Activated naive CD4-positive, alpha-beta T cell treated with anti-CD3 and anti-CD28 coated beads, Interleukin-2, amount 50 U/mL, for 72 hours (primary cell): ENCODE measurements at regions not wholly inside any gene's neighbourhood (a gene's known extent, or its start where the extent isn't known, plus 50 kb on each side); places are given as distances from the start of the nearest gene placed in this dataset.
A peak's percentile ranks its signal among the peaks of the same experiment; 100 is the strongest.

Experiments
- ATAC-seq, 2 donors: fragments of 150-1000 bp; cut with Tn5 transposase; 2 replicates each; pipeline ENCODE4 v1.10.0; 2021; ENCODE audit warnings: mild to moderate bottlenecking in 2 of 2, moderate library complexity in 2 of 2
- DNase-seq, 2 donors: peaks; one replicate each; pipeline ENCODE4 v3.0.0; 2021 to 2022; ENCODE audit warnings: low spot score in 2 of 2
- H3K27ac Mint-ChIP-seq, 2 donors: one replicate each; pipeline ENCODE4 v1.8.0; 2022; ENCODE audit warnings: mild to moderate bottlenecking in 2 of 2, mixed read lengths in 2 of 2
- H3K36me3 Mint-ChIP-seq, 2 donors: one replicate each; pipeline ENCODE4 v1.8.0; 2022; ENCODE audit warnings: mixed read lengths in 2 of 2
- H3K9me3 Mint-ChIP-seq, 2 donors: one replicate each; pipeline ENCODE4 v1.8.0; 2022; ENCODE audit warnings: mixed read lengths in 2 of 2

- Mint-ChIP-seq H3K27ac (no peak overlapping the region), H3K9me3 (no peaks in the 10 kb centered on the region), H3K36me3 (no peaks in the 10 kb centered on the region)
- ATAC-seq (no peak), DNase-seq (no peak)
These were observed 213.1 kb upstream of the MID1 start for GRCh38 chrX:10833299-10834169.

GRCh38 chrX:10841579-10841978, 221.2 kb upstream of the MID1 start:
- ATAC-seq: no peak
- Mint-ChIP-seq H3K9me3 (no peaks in the 10 kb centered on the region), H3K27ac (no peak overlapping the region), H3K36me3 (no peaks in the 10 kb centered on the region)
- no peak for DNase-seq

GRCh38 chrX:10842646-10843045, 222.3 kb upstream of the MID1 start:
- no peaks in the 10 kb centered on the region for H3K36me3 Mint-ChIP-seq
- DNase-seq: no peak
- H3K27ac Mint-ChIP-seq: no peak overlapping the region
- no peaks in the 10 kb centered on the region for H3K9me3 Mint-ChIP-seq
- no peak for ATAC-seq

GRCh38 chrX:10847333-10847732, 226.9 kb upstream of the MID1 start:
- DNase-seq: no peak
- no peaks in the 10 kb centered on the region for H3K36me3 Mint-ChIP-seq
- no peak overlapping the region for H3K27ac Mint-ChIP-seq
- H3K9me3 Mint-ChIP-seq: peaks cover 0 to 3% of the 10 kb centered on the region in 2 donors
- no peak for ATAC-seq

DNA sequence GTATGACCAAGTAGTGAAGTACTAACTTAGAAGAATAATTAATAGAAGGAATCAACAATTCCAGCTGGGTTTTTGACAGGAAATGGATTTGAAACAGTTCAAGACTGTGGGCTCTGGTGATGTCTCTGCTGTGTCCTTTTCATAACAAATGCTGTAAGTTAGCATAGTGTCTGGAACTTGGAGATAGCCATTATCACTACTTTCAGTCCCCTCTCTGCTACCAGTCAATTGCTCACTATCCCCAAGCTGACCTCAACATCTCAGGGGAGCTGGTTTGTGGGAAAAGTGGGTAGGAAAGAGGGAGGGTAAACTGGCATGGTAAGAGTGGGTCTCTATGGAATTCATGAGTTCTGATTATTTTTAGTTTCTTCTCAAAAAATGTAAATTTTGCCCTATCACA, 231.4 kb upstream of the MID1 start:
- DNase-seq (no peak), ATAC-seq (no peak)
- Mint-ChIP-seq H3K36me3 (no peaks in the 10 kb centered on the region), H3K27ac (no peak overlapping the region), H3K9me3 (peaks cover 0 to 3% of the 10 kb centered on the region in 2 donors)

DNA sequence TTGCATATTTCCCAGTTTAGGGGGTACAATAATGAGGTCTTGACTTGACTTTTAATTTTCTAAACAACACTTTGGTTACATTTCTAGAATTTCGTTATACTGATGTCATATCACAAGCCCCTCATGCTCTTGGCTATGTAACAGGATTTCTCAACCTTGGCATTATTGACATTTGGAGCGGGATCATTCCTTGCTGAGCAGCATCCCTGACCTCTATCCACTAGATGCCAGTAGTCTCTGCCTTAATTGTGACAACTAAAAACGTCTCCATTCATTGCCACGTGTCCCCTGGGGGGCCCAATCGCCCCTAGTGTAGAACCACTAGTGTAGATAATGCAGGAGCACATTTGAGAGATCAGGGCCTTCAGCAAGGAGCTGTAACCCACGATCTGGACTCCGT, 234.2 kb upstream of the MID1 start:
- DNase-seq (no peak), ATAC-seq (no peak)
- Mint-ChIP-seq H3K9me3 (peaks cover 0 to 3% of the 10 kb centered on the region in 2 donors), H3K36me3 (no peaks in the 10 kb centered on the region), H3K27ac (no peak overlapping the region)

DNA sequence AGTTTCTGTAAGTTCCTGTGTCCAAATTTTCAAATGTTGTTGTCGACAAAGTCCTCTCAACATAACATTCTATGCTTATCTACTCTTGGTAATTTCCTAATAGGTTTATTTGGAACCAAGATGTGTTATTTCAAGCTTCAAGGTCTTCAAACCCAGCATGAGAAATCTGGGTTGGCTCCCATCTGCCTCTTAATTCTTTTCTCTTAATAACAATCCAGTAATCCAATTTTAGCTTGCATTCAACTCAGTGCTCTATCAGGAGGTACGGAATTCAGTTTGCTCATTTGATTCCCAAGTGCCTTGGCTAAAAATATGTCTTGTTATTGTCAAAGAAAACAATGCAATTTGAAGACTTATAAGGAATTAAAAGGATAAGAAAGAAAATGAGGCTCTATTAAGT, 235.5 kb upstream of the MID1 start:
- peaks cover 0 to 3% of the 10 kb centered on the region in 2 donors for H3K9me3 Mint-ChIP-seq
- no peak for DNase-seq
- H3K27ac Mint-ChIP-seq: no peak overlapping the region
- H3K36me3 Mint-ChIP-seq: no peaks in the 10 kb centered on the region
- ATAC-seq: no peak

- H3K9me3 Mint-ChIP-seq: no peaks in the 10 kb centered on the region
- ATAC-seq (no peak), DNase-seq (no peak)
- H3K27ac Mint-ChIP-seq: no peak overlapping the region
- no peaks in the 10 kb centered on the region for H3K36me3 Mint-ChIP-seq
These were observed 236.4 kb upstream of the MID1 start for GRCh38 chrX:10856797-10857196.

GRCh38 chrX:10859353-10859752, 239.0 kb upstream of the MID1 start:
- H3K9me3 Mint-ChIP-seq: no peaks in the 10 kb centered on the region
- ATAC-seq (no peak), DNase-seq (no peak)
- H3K36me3 Mint-ChIP-seq: no peaks in the 10 kb centered on the region
- H3K27ac Mint-ChIP-seq: no peak overlapping the region

GRCh38 chrX:10875995-10876394, 235.1 kb upstream of the HCCS start:
- DNase-seq: no peak
- H3K36me3 Mint-ChIP-seq: no peaks in the 10 kb centered on the region
- no peaks in the 10 kb centered on the region for H3K9me3 Mint-ChIP-seq
- no peak overlapping the region for H3K27ac Mint-ChIP-seq
- ATAC-seq: no peak

- H3K9me3 Mint-ChIP-seq: peaks cover 0 to 5% of the 10 kb centered on the region in 2 donors
- no peaks in the 10 kb centered on the region for H3K36me3 Mint-ChIP-seq
- no peak overlapping the region for H3K27ac Mint-ChIP-seq
- ATAC-seq (no peak), DNase-seq (no peak)
These were observed 228.6 kb upstream of the HCCS start for GRCh38 chrX:10882484-10882883.

DNA sequence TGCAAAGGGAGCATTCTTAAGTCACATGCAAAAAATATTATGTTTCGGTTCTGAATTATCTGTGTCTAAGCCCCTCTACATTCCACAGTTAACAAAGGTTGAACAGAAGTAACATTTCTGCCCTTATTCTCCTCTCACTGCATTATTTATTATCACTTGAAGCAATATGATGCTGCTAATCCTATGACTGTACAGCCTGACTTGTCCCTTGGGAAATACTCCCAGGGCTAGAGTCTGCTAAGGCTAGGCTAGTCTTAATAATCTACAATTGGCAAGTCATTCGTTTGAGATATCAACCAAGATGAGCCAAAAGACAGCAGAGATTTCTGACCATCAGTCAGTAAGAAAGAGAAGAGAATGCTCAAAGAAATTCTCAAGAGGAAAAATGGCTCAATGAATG, 226.9 kb upstream of the HCCS start:
- Mint-ChIP-seq H3K9me3 (peaks cover 0 to 5% of the 10 kb centered on the region in 2 donors), H3K36me3 (no peaks in the 10 kb centered on the region), H3K27ac (no peak overlapping the region)
- DNase-seq (no peak), ATAC-seq (no peak)

DNA sequence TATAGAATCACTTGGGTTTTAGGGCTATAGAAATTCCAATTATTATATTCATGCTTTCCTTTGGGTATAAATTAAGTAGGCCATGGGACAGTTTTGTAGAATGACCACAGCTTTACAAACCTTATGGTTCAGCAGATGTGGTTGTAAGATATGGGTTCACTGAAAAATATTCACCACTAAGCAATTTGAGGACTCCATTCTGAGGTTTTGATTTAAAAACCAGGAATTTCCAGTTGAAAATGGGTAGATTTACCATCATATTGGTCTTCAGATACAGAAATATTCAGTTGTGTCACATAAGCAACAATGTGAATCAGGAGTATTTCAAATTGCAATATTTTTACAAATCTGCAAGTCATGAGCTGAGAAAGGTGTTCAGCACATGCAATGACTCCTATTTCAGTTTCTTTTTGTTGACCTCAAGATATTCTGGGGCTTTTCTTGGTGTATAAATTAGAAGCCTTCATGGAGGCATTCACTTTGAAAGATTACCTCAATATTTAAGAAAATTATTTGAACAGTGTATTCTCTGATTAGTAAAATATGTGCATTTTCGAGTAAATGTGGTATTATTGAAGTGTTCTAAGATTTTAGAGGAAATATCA, 218.4 kb upstream of the HCCS start:
- no peak overlapping the region for H3K27ac Mint-ChIP-seq
- no peaks in the 10 kb centered on the region for H3K9me3 Mint-ChIP-seq
- ATAC-seq: no peak
- no peaks in the 10 kb centered on the region for H3K36me3 Mint-ChIP-seq
- no peak for DNase-seq

DNA sequence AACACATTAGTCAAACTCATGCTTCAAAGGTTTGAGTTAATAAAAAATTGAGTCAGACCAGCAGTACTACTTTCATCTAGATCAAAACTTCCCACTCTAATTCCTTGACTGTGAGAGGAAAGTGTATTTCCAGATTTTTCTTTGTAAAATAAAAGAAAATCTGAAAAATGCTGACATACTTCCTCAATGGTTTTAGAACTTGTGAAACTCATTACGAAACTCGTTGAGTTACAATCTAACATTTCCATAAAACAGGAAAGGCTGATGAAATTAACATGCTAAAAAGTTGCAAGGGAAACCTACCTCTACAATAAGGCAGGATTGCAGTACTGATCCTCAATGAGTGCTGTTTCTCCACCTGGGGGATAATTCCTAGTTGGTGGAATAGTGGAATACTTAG, 217.8 kb upstream of the HCCS start:
- DNase-seq (no peak), ATAC-seq (no peak)
- Mint-ChIP-seq H3K9me3 (no peaks in the 10 kb centered on the region), H3K36me3 (no peaks in the 10 kb centered on the region), H3K27ac (no peak overlapping the region)

GRCh38 chrX:10893976-10894375, 217.2 kb upstream of the HCCS start:
- ATAC-seq: no peak
- no peaks in the 10 kb centered on the region for H3K36me3 Mint-ChIP-seq
- no peak overlapping the region for H3K27ac Mint-ChIP-seq
- H3K9me3 Mint-ChIP-seq: no peaks in the 10 kb centered on the region
- no peak for DNase-seq

GRCh38 chrX:10897768-10898167, 213.4 kb upstream of the HCCS start:
- H3K36me3 Mint-ChIP-seq: no peaks in the 10 kb centered on the region
- ATAC-seq: no peak
- H3K27ac Mint-ChIP-seq: no peak overlapping the region
- H3K9me3 Mint-ChIP-seq: no peaks in the 10 kb centered on the region
- DNase-seq: no peak

GRCh38 chrX:10900585-10901289, 210.4 kb upstream of the HCCS start:
- Mint-ChIP-seq H3K27ac (peak overlapping the region in 1 of 2 donors; percentile 44), H3K9me3 (peaks cover 0 to 4% of the 10 kb centered on the region in 2 donors), H3K36me3 (no peaks in the 10 kb centered on the region)
- DNase-seq (no peak), ATAC-seq (no peak)

DNA sequence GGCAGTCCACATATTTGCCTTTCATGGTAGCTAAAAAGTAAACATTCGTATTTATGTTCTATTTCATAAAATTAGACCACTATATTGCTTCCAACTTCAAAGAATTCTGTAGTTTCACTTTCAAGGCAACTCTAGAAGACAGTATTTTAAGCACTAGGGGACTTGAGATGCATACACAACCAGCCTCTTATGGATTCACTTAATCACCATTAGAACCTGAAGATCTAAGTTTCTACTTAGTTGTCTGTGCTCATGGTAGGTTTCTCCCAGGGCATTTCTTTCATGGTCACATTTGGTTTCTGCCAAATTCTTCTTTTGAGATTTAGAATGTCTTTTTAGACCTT, 209.9 kb upstream of the HCCS start:
- Mint-ChIP-seq H3K9me3 (peaks cover 0 to 4% of the 10 kb centered on the region in 2 donors), H3K27ac (no peak overlapping the region), H3K36me3 (no peaks in the 10 kb centered on the region)
- ATAC-seq (no peak), DNase-seq (no peak)
